Activated CD4-positive, alpha-beta T cell treated with anti-CD3 and anti-CD28 coated beads for 48 hours (primary cell): ENCODE measurements at regions not wholly inside any gene's neighbourhood (a gene's known extent, or its start where the extent isn't known, plus 50 kb on each side); places are given as distances from the start of the nearest gene placed in this dataset.
"Not testable (repeated sequence)": the region's sequence is repeated elsewhere in the genome, so short reads cannot be mapped to it uniquely, and the experiment has no call there.

Experiments used
- DNase-seq: peaks from one replicate; pipeline ENCODE4 v3.0.0-alpha.2; 2020

- no peak for DNase-seq
Observed at GRCh38 chr16:27600381-27600780, 50.4 kb downstream of the KATNIP start.

- DNase-seq = no peak
Observed at GRCh38 chr16:27602103-27602502, 52.2 kb downstream of the KATNIP start.

- DNase-seq = peak; percentile 19
Observed at GRCh38 chr16:27605500-27606106, 55.7 kb downstream of the KATNIP start.

- DNase-seq = no peak
Observed at GRCh38 chr16:27611340-27611739, 61.4 kb downstream of the KATNIP start.

GRCh38 chr16:27613238-27613791 is 63.4 kb downstream of the KATNIP start:
- no peak for DNase-seq

- DNase-seq = no peak
Observed at GRCh38 chr16:27617665-27618064, 67.7 kb downstream of the KATNIP start.

GRCh38 chr16:27618165-27618564 is 68.2 kb downstream of the KATNIP start:
- DNase-seq = no peak

- no peak for DNase-seq
Observed at GRCh38 chr16:27618606-27619327, 68.8 kb downstream of the KATNIP start.

GRCh38 chr16:27620541-27620940 is 70.6 kb downstream of the KATNIP start:
- no peak for DNase-seq

- no peak for DNase-seq
Observed at GRCh38 chr16:27624154-27625049, 74.5 kb downstream of the KATNIP start.

- no peak for DNase-seq
Observed at GRCh38 chr16:27625050-27625697, 75.2 kb downstream of the KATNIP start.

- DNase-seq = no peak
Observed at GRCh38 chr16:27627136-27627535, 77.2 kb downstream of the KATNIP start.

- DNase-seq = no peak
Observed at GRCh38 chr16:27628241-27628942, 78.4 kb downstream of the KATNIP start.

- DNase-seq = not testable (repeated sequence)
Observed at GRCh38 chr16:27628943-27629462, 79.1 kb downstream of the KATNIP start.

GRCh38 chr16:27632216-27632615 is 82.3 kb downstream of the KATNIP start:
- no peak for DNase-seq

- no peak for DNase-seq
Observed at GRCh38 chr16:27633221-27633620, 83.3 kb downstream of the KATNIP start.

- no peak for DNase-seq
Observed at GRCh38 chr16:27633721-27634120, 83.8 kb downstream of the KATNIP start.

- DNase-seq = no peak
Observed at GRCh38 chr16:27634779-27635178, 84.8 kb downstream of the KATNIP start.

GRCh38 chr16:27636453-27637240 is 86.7 kb downstream of the KATNIP start:
- DNase-seq = no peak

GRCh38 chr16:27638833-27639560 is 89.1 kb downstream of the KATNIP start:
- DNase-seq = no peak
